LoVo (cell line): ENCODE measurements at regions not wholly inside any gene's neighbourhood (a gene's known extent, or its start where the extent isn't known, plus 50 kb on each side); places are given as distances from the start of the nearest gene placed in this dataset.
A peak's percentile ranks its signal among the peaks of the same experiment; 100 is the strongest.

Source experiments
- DNase-seq: peaks from one replicate; pipeline ENCODE4 v3.0.0-alpha.2; 2016; ENCODE audit warnings: low spot score

GRCh38 chr3:127483902-127484591 is 106.5 kb downstream of the TPRA1 start:
- DNase-seq: no peak

- DNase-seq: no peak
Observed at GRCh38 chr3:127483005-127483641, 107.4 kb downstream of the TPRA1 start.

GRCh38 chr3:127482216-127483004 is 108.1 kb downstream of the TPRA1 start:
- no peak for DNase-seq

- no peak for DNase-seq
Observed at GRCh38 chr3:127480196-127480954, 110.2 kb downstream of the TPRA1 start.

GRCh38 chr3:127479449-127479848 is 111.1 kb downstream of the TPRA1 start:
- no peak for DNase-seq

- DNase-seq: no peak
Observed at GRCh38 chr3:127478922-127479321, 111.6 kb downstream of the TPRA1 start.

- DNase-seq: no peak
Observed at GRCh38 chr3:127477396-127477795, 113.1 kb downstream of the TPRA1 start.

GRCh38 chr3:127476936-127477335 is 113.6 kb downstream of the TPRA1 start:
- no peak for DNase-seq

GRCh38 chr3:127475975-127476705 is 114.4 kb downstream of the TPRA1 start:
- DNase-seq: no peak

- no peak for DNase-seq
Observed at GRCh38 chr3:127475391-127475790, 115.1 kb downstream of the TPRA1 start.

- no peak for DNase-seq
Observed at GRCh38 chr3:127473244-127474024, 117.1 kb downstream of the TPRA1 start.

GRCh38 chr3:127472506-127472905 is 118.0 kb downstream of the TPRA1 start:
- no peak for DNase-seq

GRCh38 chr3:127471142-127471541 is 119.4 kb downstream of the TPRA1 start:
- no peak for DNase-seq

- DNase-seq: no peak
Observed at GRCh38 chr3:127469760-127470159, 120.8 kb downstream of the TPRA1 start.

- DNase-seq: no peak
Observed at GRCh38 chr3:127467391-127467790, 123.1 kb downstream of the TPRA1 start.

- DNase-seq: peak; percentile 43
Observed at GRCh38 chr3:127464642-127465041, 125.9 kb downstream of the TPRA1 start.

- no peak for DNase-seq
Observed at GRCh38 chr3:127462111-127462655, 128.3 kb downstream of the TPRA1 start.

GRCh38 chr3:127461286-127461910 is 129.1 kb downstream of the TPRA1 start:
- DNase-seq: no peak

- no peak for DNase-seq
Observed at GRCh38 chr3:127459891-127460290, 130.6 kb downstream of the TPRA1 start.
